ENCODE measurements at regions not wholly inside any gene's neighbourhood (a gene's known extent, or its start where the extent isn't known, plus 50 kb on each side); places are given as distances from the start of the nearest gene placed in this dataset.

GRCh38 chr11:105229257-105229656 is 89.7 kb upstream of the CARD18 start:
- DNase-seq (ENCODE audit: low read depth, low spot score) (no peak), ATAC-seq (no peak)
- TF ChIP-seq SIN3A (IDR thresholded peaks at IDR 0.05; ENCODE audit: borderline replicate concordance, insufficient read depth, low read depth, low read length) (no peak), POLR2AphosphoS5 (IDR thresholded peaks at IDR 0.05; ENCODE audit: low read depth, low read length) (no peak), CTCF (IDR thresholded peaks at IDR 0.05) (no peak), REST (IDR thresholded peaks at IDR 0.05; ENCODE audit: insufficient read depth in 1 of 2, low read depth in 2 of 2, low read length in 1 of 2) (no peak), TCF7L2 (IDR thresholded peaks at IDR 0.05; ENCODE audit: low read depth, low read length) (no peak)
- no TSS peak for BruUV-seq (replicated peaks)
- in situ Hi-C loops (cut with HindIII; ENCODE audit: low pct_unique_long_range_greater_than_20kb, low sequenced_read_pairs) (no loop called here), intact Hi-C loops (cut with micrococcal nuclease; ENCODE audit: unreplicated experiment) (no loop called here)
- Histone ChIP-seq H3K36me3 (ENCODE audit: control insufficient read depth, insufficient read depth, low read length) (no peaks in the 10 kb centered on the region), H3K4me1 (ENCODE audit: control insufficient read depth, insufficient read depth, low read length) (peaks cover 4% of the 10 kb centered on the region), H3K9me3 (ENCODE audit: control insufficient read depth, insufficient read depth, low read depth, low read length) (no peaks in the 10 kb centered on the region), H3K4me3 (ENCODE audit: low read depth in 2 of 2, low read length in 2 of 2) (no peak overlapping the region), H3K27me3 (ENCODE audit: control insufficient read depth, insufficient read depth, low read length) (no peaks in the 10 kb centered on the region), H3K27ac (ENCODE audit: low read length) (no peak overlapping the region)
- POLR2A ChIA-PET: no interaction called here
- CTCF ChIA-PET: no interaction called here

- no TSS peak for BruUV-seq (replicated peaks)
- in situ Hi-C loops (cut with HindIII; ENCODE audit: low pct_unique_long_range_greater_than_20kb, low sequenced_read_pairs): no loop called here
- no peaks in the 10 kb centered on the region for H3K9me3 ChIP-seq (ENCODE audit: control insufficient read depth, insufficient read depth, low read depth, low read length)
- no peak overlapping the region for H3K27ac ChIP-seq (ENCODE audit: low read length)
- POLR2A ChIA-PET: no interaction called here
- H3K27me3 ChIP-seq (ENCODE audit: control insufficient read depth, insufficient read depth, low read length): no peaks in the 10 kb centered on the region
- ATAC-seq: no peak
- H3K36me3 ChIP-seq (ENCODE audit: control insufficient read depth, insufficient read depth, low read length): no peaks in the 10 kb centered on the region
- intact Hi-C loops (cut with micrococcal nuclease; ENCODE audit: unreplicated experiment): no loop called here
- peaks cover 4% of the 10 kb centered on the region for H3K4me1 ChIP-seq (ENCODE audit: control insufficient read depth, insufficient read depth, low read length)
- H3K4me3 ChIP-seq (ENCODE audit: low read depth in 2 of 2, low read length in 2 of 2): no peak overlapping the region
- CTCF ChIA-PET: no interaction called here
- no peak for DNase-seq (ENCODE audit: low read depth, low spot score)
- TF ChIP-seq POLR2AphosphoS5 (IDR thresholded peaks at IDR 0.05; ENCODE audit: low read depth, low read length): no peak
- no peak for TF ChIP-seq REST (IDR thresholded peaks at IDR 0.05; ENCODE audit: insufficient read depth in 1 of 2, low read depth in 2 of 2, low read length in 1 of 2)
- no peak for TF ChIP-seq TCF7L2 (IDR thresholded peaks at IDR 0.05; ENCODE audit: low read depth, low read length)
- TF ChIP-seq SIN3A (IDR thresholded peaks at IDR 0.05; ENCODE audit: borderline replicate concordance, insufficient read depth, low read depth, low read length): no peak
- no peak for TF ChIP-seq CTCF (IDR thresholded peaks at IDR 0.05)
Observed at GRCh38 chr11:105227363-105227762, 87.8 kb upstream of the CARD18 start.
